ENCODE measurements at regions not wholly inside any gene's neighbourhood (a gene's known extent, or its start where the extent isn't known, plus 50 kb on each side); places are given as distances from the start of the nearest gene placed in this dataset.
"Not testable (repeated sequence)": the region's sequence is repeated elsewhere in the genome, so short reads cannot be mapped to it uniquely, and the experiment has no call there.

- H3K4me1 ChIP-seq (ENCODE audit: insufficient read depth, low read length), result peaks cover 36% of the 10 kb centered on the region
- H3K9me3 ChIP-seq (ENCODE audit: control insufficient read depth, insufficient read depth, low read length), result no peaks in the 10 kb centered on the region
- no peak overlapping the region for H3K9ac ChIP-seq (ENCODE audit: low read depth, low read length)
- no peaks in the 10 kb centered on the region for H3K36me3 ChIP-seq (ENCODE audit: insufficient read depth, low read length)
These were observed 59.2 kb downstream of the C9orf50 start for GRCh38 chr9:129561594-129562281.

GRCh38 chr9:129560881-129561306 is 60.0 kb downstream of the C9orf50 start:
- no peaks in the 10 kb centered on the region for H3K36me3 ChIP-seq (ENCODE audit: insufficient read depth, low read length)
- H3K9me3 ChIP-seq (ENCODE audit: control insufficient read depth, insufficient read depth, low read length), result no peaks in the 10 kb centered on the region
- peaks cover 44% of the 10 kb centered on the region for H3K4me1 ChIP-seq (ENCODE audit: insufficient read depth, low read length)
- no peak overlapping the region for H3K9ac ChIP-seq (ENCODE audit: low read depth, low read length)

- Histone ChIP-seq H3K9ac (ENCODE audit: low read depth, low read length) (no peak overlapping the region), H3K9me3 (ENCODE audit: control insufficient read depth, insufficient read depth, low read length) (no peaks in the 10 kb centered on the region), H3K4me1 (ENCODE audit: insufficient read depth, low read length) (peaks cover 50% of the 10 kb centered on the region), H3K36me3 (ENCODE audit: insufficient read depth, low read length) (no peaks in the 10 kb centered on the region)
These were observed 61.4 kb downstream of the C9orf50 start for GRCh38 chr9:129559506-129559881.

DNA sequence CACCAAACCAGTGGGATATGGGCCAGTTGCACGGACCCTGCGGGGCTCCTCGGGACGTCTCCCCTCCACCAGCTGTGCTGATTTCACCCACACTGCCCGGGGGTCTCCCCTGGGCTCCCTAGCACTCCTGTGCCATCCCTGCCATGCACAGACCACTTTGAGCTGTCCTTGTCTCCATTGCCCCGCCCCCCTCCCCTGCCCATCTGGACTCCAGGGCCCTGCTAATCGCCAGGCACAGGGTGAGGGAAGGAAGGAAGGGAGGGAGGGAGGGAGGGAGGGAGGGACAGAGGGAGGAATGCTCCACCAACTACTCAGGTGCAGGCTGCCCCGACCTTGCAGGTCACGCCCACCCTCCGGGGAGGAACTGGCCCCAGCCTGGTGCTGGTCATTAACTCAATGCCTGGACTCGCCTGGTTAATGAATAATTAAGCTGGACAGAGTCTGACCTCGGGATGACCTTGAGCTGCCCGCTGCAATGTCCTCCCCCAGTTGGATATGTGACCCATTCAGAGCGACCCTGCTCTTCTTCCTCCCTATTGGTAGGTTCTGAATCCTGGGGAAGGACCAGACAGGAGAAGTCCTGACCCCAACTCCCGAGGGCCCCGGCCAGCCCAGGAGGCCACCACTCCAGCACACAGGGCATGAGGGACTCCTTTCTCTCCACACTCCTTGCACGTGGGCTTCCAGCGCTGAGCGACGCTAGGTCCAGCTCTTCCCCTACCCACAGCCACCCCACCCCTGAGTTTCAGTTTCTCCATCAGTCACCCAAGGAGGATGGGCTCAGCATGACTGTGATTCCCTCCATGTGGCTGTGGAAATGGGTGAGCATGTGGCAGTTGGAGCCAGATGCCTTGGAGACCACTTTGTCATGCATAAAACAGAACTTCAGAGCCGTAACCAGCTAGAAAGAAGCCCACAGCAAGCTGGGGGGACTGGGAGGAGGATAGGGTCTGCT is 62.1 kb downstream of the C9orf50 start:
- no peaks in the 10 kb centered on the region for H3K9me3 ChIP-seq (ENCODE audit: control insufficient read depth, insufficient read depth, low read length)
- H3K36me3 ChIP-seq (ENCODE audit: insufficient read depth, low read length), result no peaks in the 10 kb centered on the region
- H3K9ac ChIP-seq (ENCODE audit: low read depth, low read length), result peak overlapping the region; percentile 26
- peaks cover 50% of the 10 kb centered on the region for H3K4me1 ChIP-seq (ENCODE audit: insufficient read depth, low read length)

GRCh38 chr9:129558063-129558550 is 62.8 kb downstream of the C9orf50 start:
- Histone ChIP-seq H3K9me3 (ENCODE audit: control insufficient read depth, insufficient read depth, low read length) (no peaks in the 10 kb centered on the region), H3K4me1 (ENCODE audit: insufficient read depth, low read length) (peaks cover 50% of the 10 kb centered on the region), H3K9ac (ENCODE audit: low read depth, low read length) (peak overlapping the region; percentile 26)

DNA sequence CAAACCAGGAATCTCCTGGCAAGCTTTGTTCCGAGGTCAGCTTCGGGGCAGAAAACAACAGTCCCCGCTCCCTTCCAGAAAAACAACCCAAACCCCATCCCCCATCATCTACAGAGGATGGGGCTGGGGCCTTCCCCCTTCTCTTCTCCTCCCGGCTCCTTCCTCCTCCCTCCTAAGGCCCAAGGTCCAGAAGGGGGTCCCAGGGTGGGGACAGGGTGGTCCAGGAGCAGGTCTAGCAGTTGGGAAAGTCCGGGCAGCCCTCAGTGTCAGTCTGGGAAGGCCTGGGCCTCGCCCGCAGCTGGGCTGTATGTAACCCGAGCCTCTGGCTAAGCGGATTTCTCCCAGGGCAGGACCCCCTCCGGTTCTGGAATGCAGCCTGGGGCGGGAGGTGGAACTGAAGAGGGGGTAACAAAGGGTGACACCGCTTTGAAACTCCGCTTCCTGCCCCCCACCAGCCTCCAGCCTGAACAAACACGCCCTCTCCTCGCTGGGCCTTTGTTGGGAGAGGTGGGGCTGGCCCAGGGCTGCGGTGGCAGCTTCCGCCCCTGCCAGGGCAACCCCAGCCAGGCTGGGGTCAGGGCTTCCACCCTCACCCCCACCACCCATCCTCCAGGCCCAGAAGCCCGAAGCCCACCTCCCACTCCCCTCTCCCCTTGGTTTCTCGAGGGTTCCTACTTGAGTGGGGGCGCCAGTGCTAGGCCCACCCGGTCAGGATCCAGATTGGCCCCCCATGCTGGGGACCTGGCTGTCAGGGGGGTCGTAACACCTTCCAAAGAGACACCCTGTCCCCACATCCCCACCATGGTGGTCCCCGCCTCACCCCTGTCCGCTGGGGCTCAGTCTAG is 63.5 kb downstream of the C9orf50 start:
- Histone ChIP-seq H3K4me1 (ENCODE audit: insufficient read depth, low read length) (peaks cover 49% of the 10 kb centered on the region), H3K36me3 (ENCODE audit: insufficient read depth, low read length) (no peaks in the 10 kb centered on the region), H3K9me3 (ENCODE audit: control insufficient read depth, insufficient read depth, low read length) (no peaks in the 10 kb centered on the region), H3K9ac (ENCODE audit: low read depth, low read length) (peak overlapping the region; percentile 28)

More at GRCh38 chr9:129558063-129558550, 62.8 kb downstream of the C9orf50 start:
- no peaks in the 10 kb centered on the region for H3K36me3 ChIP-seq (ENCODE audit: insufficient read depth, low read length)

GRCh38 chr9:129556491-129557191 is 64.3 kb downstream of the C9orf50 start:
- Histone ChIP-seq H3K36me3 (ENCODE audit: insufficient read depth, low read length) (no peaks in the 10 kb centered on the region), H3K9me3 (ENCODE audit: control insufficient read depth, insufficient read depth, low read length) (no peaks in the 10 kb centered on the region), H3K9ac (ENCODE audit: low read depth, low read length) (peak overlapping the region; percentile 28), H3K4me1 (ENCODE audit: insufficient read depth, low read length) (peaks cover 42% of the 10 kb centered on the region)

GRCh38 chr9:129555512-129556215 is 65.2 kb downstream of the C9orf50 start:
- Histone ChIP-seq H3K9me3 (ENCODE audit: control insufficient read depth, insufficient read depth, low read length) (no peaks in the 10 kb centered on the region), H3K9ac (ENCODE audit: low read depth, low read length) (no peak overlapping the region), H3K36me3 (ENCODE audit: insufficient read depth, low read length) (no peaks in the 10 kb centered on the region), H3K4me1 (ENCODE audit: insufficient read depth, low read length) (peaks cover 35% of the 10 kb centered on the region)

- H3K9ac ChIP-seq (ENCODE audit: low read depth, low read length), result no peak overlapping the region
- H3K36me3 ChIP-seq (ENCODE audit: insufficient read depth, low read length), result no peaks in the 10 kb centered on the region
- peaks cover 34% of the 10 kb centered on the region for H3K4me1 ChIP-seq (ENCODE audit: insufficient read depth, low read length)
- H3K9me3 ChIP-seq (ENCODE audit: control insufficient read depth, insufficient read depth, low read length), result no peaks in the 10 kb centered on the region
These were observed 66.3 kb downstream of the C9orf50 start for GRCh38 chr9:129554649-129555048.

- peaks cover 25% of the 10 kb centered on the region for H3K4me1 ChIP-seq (ENCODE audit: insufficient read depth, low read length)
- no peaks in the 10 kb centered on the region for H3K36me3 ChIP-seq (ENCODE audit: insufficient read depth, low read length)
- no peaks in the 10 kb centered on the region for H3K9me3 ChIP-seq (ENCODE audit: control insufficient read depth, insufficient read depth, low read length)
- H3K9ac ChIP-seq (ENCODE audit: low read depth, low read length), result no peak overlapping the region
These were observed 67.6 kb downstream of the C9orf50 start for GRCh38 chr9:129553277-129553676.

- peaks cover 19% of the 10 kb centered on the region for H3K4me1 ChIP-seq (ENCODE audit: insufficient read depth, low read length)
- no peak overlapping the region for H3K9ac ChIP-seq (ENCODE audit: low read depth, low read length)
- H3K36me3 ChIP-seq (ENCODE audit: insufficient read depth, low read length), result no peaks in the 10 kb centered on the region
- no peaks in the 10 kb centered on the region for H3K9me3 ChIP-seq (ENCODE audit: control insufficient read depth, insufficient read depth, low read length)
These were observed 68.8 kb downstream of the C9orf50 start for GRCh38 chr9:129552064-129552463.

GRCh38 chr9:129551393-129551973 is 69.4 kb downstream of the C9orf50 start:
- no peaks in the 10 kb centered on the region for H3K36me3 ChIP-seq (ENCODE audit: insufficient read depth, low read length)
- no peaks in the 10 kb centered on the region for H3K9me3 ChIP-seq (ENCODE audit: control insufficient read depth, insufficient read depth, low read length)
- H3K9ac ChIP-seq (ENCODE audit: low read depth, low read length), result no peak overlapping the region
- peaks cover 15% of the 10 kb centered on the region for H3K4me1 ChIP-seq (ENCODE audit: insufficient read depth, low read length)

- not testable (repeated sequence) for H3K36me3 ChIP-seq (ENCODE audit: insufficient read depth, low read length); H3K4me1 ChIP-seq (ENCODE audit: insufficient read depth, low read length)
These were observed 69.9 kb downstream of the C9orf50 start for GRCh38 chr9:129550977-129551376.

More at GRCh38 chr9:129550977-129551376, 69.9 kb downstream of the C9orf50 start:
- not testable (repeated sequence) for H3K9ac ChIP-seq (ENCODE audit: low read depth, low read length); H3K9me3 ChIP-seq (ENCODE audit: control insufficient read depth, insufficient read depth, low read length)

Measured in ES-I3 (cell line).